Keratinocyte (primary cell): ENCODE measurements at regions not wholly inside any gene's neighbourhood (a gene's known extent, or its start where the extent isn't known, plus 50 kb on each side); places are given as distances from the start of the nearest gene placed in this dataset.

Source experiments
- DNase-seq: peaks from one replicate; pipeline ENCODE4 v3.0.0-alpha.2; 2011; ENCODE audit warnings: low read depth, missing footprints, low spot score
- FAIRE-seq: peaks from 2 replicates; lab custom pipeline; 2011; peaks lifted over from hg19 to GRCh38; lab: Jason Lieb, UNC
- H2AFZ ChIP-seq: 2 replicates; pipeline ENCODE4 v1.6.0; 2012; ENCODE audit warnings: low read length, control low read depth, inconsistent platforms; ENCODE audit not compliant: control insufficient read depth
- H3K27ac ChIP-seq: 2 replicates; pipeline ENCODE4 v1.5.1; 2011; ENCODE audit warnings: low read length; ENCODE audit not compliant: control insufficient read depth, insufficient read depth
- H3K27me3 ChIP-seq: 3 replicates; pipeline ENCODE4 v1.6.0; 2011; ENCODE audit warnings: low read length; ENCODE audit not compliant: control insufficient read depth, insufficient read depth; ENCODE audit errors: extremely low read depth
- H3K36me3 ChIP-seq, 2 experiments: 2 replicates in 1 of 2; 3 replicates in 1 of 2; pipeline ENCODE4 v1.5.1; 2011; ENCODE audit warnings: low read length in 2 of 2, mild to moderate bottlenecking in 1 of 2; ENCODE audit not compliant: control insufficient read depth in 2 of 2, insufficient read depth in 2 of 2; ENCODE audit errors: extremely low read depth in 1 of 2
- H3K4me1 ChIP-seq: 3 replicates; pipeline ENCODE4 v1.5.1; 2011; ENCODE audit warnings: low read length; ENCODE audit not compliant: control insufficient read depth, insufficient read depth; ENCODE audit errors: extremely low read depth
- H3K4me2 ChIP-seq: 3 replicates; pipeline ENCODE4 v1.6.0; 2011; ENCODE audit warnings: low read depth, low read length; ENCODE audit not compliant: control insufficient read depth, insufficient read depth; ENCODE audit errors: extremely low read depth
- H3K4me3 ChIP-seq, 3 experiments: fragments of 200-600 bp in 1 of 3; sonication (generic) in 1 of 3; 2 replicates in 2 of 3; 3 replicates in 1 of 3; pipeline ENCODE4 v1.5.1; 2011 to 2016; ENCODE audit warnings: low read length in 3 of 3, mild to moderate bottlenecking in 3 of 3, control low read depth in 2 of 3, inconsistent platforms in 1 of 3, low read depth in 1 of 3, mixed read lengths in 1 of 3, mixed run types in 1 of 3, moderate library complexity in 1 of 3; ENCODE audit not compliant: control insufficient read depth in 2 of 3, insufficient read depth in 2 of 3; ENCODE audit errors: extremely low read depth in 1 of 3
- H3K79me2 ChIP-seq: 2 replicates; pipeline ENCODE4 v1.6.0; 2012; ENCODE audit warnings: low read length; ENCODE audit not compliant: control insufficient read depth, insufficient read depth
- H3K9ac ChIP-seq: 3 replicates; pipeline ENCODE4 v1.6.0; 2011; ENCODE audit warnings: low read length; ENCODE audit not compliant: control insufficient read depth, insufficient read depth; ENCODE audit errors: extremely low read depth
- H3K9me1 ChIP-seq: 3 replicates; pipeline ENCODE4 v1.6.0; 2011; ENCODE audit warnings: low read length; ENCODE audit not compliant: control insufficient read depth, insufficient read depth; ENCODE audit errors: extremely low read depth
- H3K9me3 ChIP-seq: 2 replicates; pipeline ENCODE4 v1.5.1; 2012; ENCODE audit warnings: low read depth, low read length; ENCODE audit not compliant: control insufficient read depth
- H4K20me1 ChIP-seq: 3 replicates; pipeline ENCODE4 v1.6.0; 2011; ENCODE audit warnings: low read length; ENCODE audit not compliant: control insufficient read depth, insufficient read depth; ENCODE audit errors: extremely low read depth
- CTCF ChIP-seq, 3 experiments: IDR thresholded peaks in 1 of 3; conservative IDR thresholded peaks in 1 of 3; optimal IDR thresholded peaks in 1 of 3; 2 replicates in 2 of 3; 3 replicates in 1 of 3; pipeline versions ENCODE3 to v1.5.1; 2011; ENCODE audit warnings: low read length in 3 of 3, mild to moderate bottlenecking in 3 of 3, moderate library complexity in 2 of 3, control low read depth in 1 of 3, inconsistent platforms in 1 of 3; ENCODE audit not compliant: insufficient read depth in 2 of 3; ENCODE audit errors: extremely low read depth in 1 of 3
- EZH2 ChIP-seq: IDR thresholded peaks from one replicate; pipeline ENCODE4 v1.6.1; 2012; ENCODE audit warnings: inconsistent platforms, mild to moderate bottlenecking, low read length, moderate library complexity
- dilution Hi-C: fragments of 300-500 bp; cut with MboI; formaldehyde crosslinking; loops from one replicate; pipeline ENCODE4 v1.7.0; 2020; ENCODE audit warnings: low sequenced_read_pairs; ENCODE audit not compliant: extremely low pct_ligation_motif_present

GRCh38 chr11:15625691-15626090, 511.0 kb downstream of the INSC start:
- H3K27ac ChIP-seq = no peak overlapping the region
- H3K4me3 ChIP-seq = no peak overlapping the region
- DNase-seq (no peak), FAIRE-seq (no peak)
- H3K9ac ChIP-seq = no peak overlapping the region
- no peak for TF ChIP-seq CTCF (optimal IDR thresholded peaks at IDR 0.05 in 1 of 3, IDR thresholded peaks at IDR 0.05 in 1 of 3, conservative IDR thresholded peaks at IDR 0.05 in 1 of 3; ENCODE audit: extremely low read depth in 1 of 3, insufficient read depth in 2 of 3, low read length in 3 of 3)
- no peak for TF ChIP-seq EZH2
- dilution Hi-C loops = no loop called here
- no peaks in the 10 kb centered on the region for H3K9me1 ChIP-seq
- H3K36me3 ChIP-seq = no peaks in the 10 kb centered on the region
- no peaks in the 10 kb centered on the region for H4K20me1 ChIP-seq
- no peak overlapping the region for H2AFZ ChIP-seq
- H3K27me3 ChIP-seq = no peaks in the 10 kb centered on the region
- no peaks in the 10 kb centered on the region for H3K79me2 ChIP-seq
- H3K4me2 ChIP-seq = no peak overlapping the region
- no peaks in the 10 kb centered on the region for H3K4me1 ChIP-seq
- no peaks in the 10 kb centered on the region for H3K9me3 ChIP-seq

- no peak for FAIRE-seq
- Histone ChIP-seq H3K9me3 (no peaks in the 10 kb centered on the region), H3K27me3 (no peaks in the 10 kb centered on the region), H3K9ac (no peak overlapping the region), H3K4me2 (no peak overlapping the region), H3K27ac (no peak overlapping the region), H4K20me1 (no peaks in the 10 kb centered on the region), H3K4me3 (no peak overlapping the region), H3K9me1 (no peaks in the 10 kb centered on the region), H2AFZ (no peak overlapping the region), H3K79me2 (no peaks in the 10 kb centered on the region), H3K4me1 (no peaks in the 10 kb centered on the region), H3K36me3 (no peaks in the 10 kb centered on the region)
- no peak for DNase-seq
- dilution Hi-C loops = no loop called here
- TF ChIP-seq CTCF (optimal IDR thresholded peaks at IDR 0.05 in 1 of 3, IDR thresholded peaks at IDR 0.05 in 1 of 3, conservative IDR thresholded peaks at IDR 0.05 in 1 of 3; ENCODE audit: extremely low read depth in 1 of 3, insufficient read depth in 2 of 3, low read length in 3 of 3) = no peak
- TF ChIP-seq EZH2 = no peak
Observed at GRCh38 chr11:15627560-15627959, 512.8 kb downstream of the INSC start.
